Testis (tissue), 2 donors: ENCODE measurements at regions not wholly inside any gene's neighbourhood (a gene's known extent, or its start where the extent isn't known, plus 50 kb on each side); places are given as distances from the start of the nearest gene placed in this dataset.

Experiments used
- DNase-seq: peaks from one replicate; pipeline ENCODE4 v3.0.0-alpha.2; 2019
- H3K27ac ChIP-seq, 2 donors: fragments of 200-600 bp; sonication (generic); one replicate each; pipeline ENCODE4 v1.5.1; 2019
- H3K27me3 ChIP-seq: fragments of 200-600 bp; sonication (generic); one replicate; pipeline ENCODE4 v1.5.1; 2019
- H3K36me3 ChIP-seq: fragments of 200-600 bp; sonication (generic); one replicate; pipeline ENCODE4 v1.5.1; 2017; ENCODE audit warnings: low read depth; ENCODE audit errors: missing control alignments
- H3K4me1 ChIP-seq: fragments of 200-600 bp; sonication (generic); one replicate; pipeline ENCODE4 v1.5.1; 2019
- H3K4me3 ChIP-seq, 2 donors: fragments of 200-600 bp; sonication (generic); one replicate each; pipeline ENCODE4 v1.5.1; 2017 to 2019
- H3K9me3 ChIP-seq: fragments of 200-600 bp; sonication (generic); one replicate; pipeline ENCODE4 v1.5.1; 2017
- CTCF ChIP-seq, 3 experiments: fragments of 450-650 bp in 2 of 3; fragments of 200-600 bp in 1 of 3; sonication (generic) in 1 of 3; IDR thresholded peaks; one replicate each; pipeline ENCODE4 v1.5.1; 2016 to 2019; ENCODE audit warnings: antibody characterized with exemption in 3 of 3, mild to moderate bottlenecking in 2 of 3, moderate library complexity in 1 of 3
- POLR2A ChIP-seq: fragments of 450-650 bp; IDR thresholded peaks from one replicate; pipeline ENCODE4 v1.6.1; 2017; ENCODE audit warnings: antibody characterized with exemption, mild to moderate bottlenecking, moderate library complexity
- WGBS, 2 donors: methylation state at CpG; one replicate each; pipeline ENCODE4 v1.1.5; 2018; 5-methylcytosine and 5-hydroxymethylcytosine counted together
- intact Hi-C: fragments of 100-400 bp; cut with DNase I; formaldehyde crosslinking; loops from one replicate; pipeline ENCODE4 v1.15.1; 2023; ENCODE audit warnings: low total_unique reads

- TF ChIP-seq CTCF (IDR thresholded peaks at IDR 0.05) (no peak), POLR2A (no peak)
- H3K27ac ChIP-seq = peak overlapping the region in 1 of 2 donors; percentile 76
- DNase-seq = no peak
- H3K9me3 ChIP-seq = no peaks in the 10 kb centered on the region
- 75 to 84% methylated on average over 8 of the region's 8 CpGs for whole genome bisulfite sequencing, 2 donors
- no peaks in the 10 kb centered on the region for H3K27me3 ChIP-seq
- peaks cover 4% of the 10 kb centered on the region for H3K4me1 ChIP-seq
- no peak overlapping the region for H3K4me3 ChIP-seq
- H3K36me3 ChIP-seq = no peaks in the 10 kb centered on the region
- intact Hi-C loops = no loop called here
Observed at GRCh38 chr7:81500631-81501030, 269.2 kb downstream of the HGF start.

DNA sequence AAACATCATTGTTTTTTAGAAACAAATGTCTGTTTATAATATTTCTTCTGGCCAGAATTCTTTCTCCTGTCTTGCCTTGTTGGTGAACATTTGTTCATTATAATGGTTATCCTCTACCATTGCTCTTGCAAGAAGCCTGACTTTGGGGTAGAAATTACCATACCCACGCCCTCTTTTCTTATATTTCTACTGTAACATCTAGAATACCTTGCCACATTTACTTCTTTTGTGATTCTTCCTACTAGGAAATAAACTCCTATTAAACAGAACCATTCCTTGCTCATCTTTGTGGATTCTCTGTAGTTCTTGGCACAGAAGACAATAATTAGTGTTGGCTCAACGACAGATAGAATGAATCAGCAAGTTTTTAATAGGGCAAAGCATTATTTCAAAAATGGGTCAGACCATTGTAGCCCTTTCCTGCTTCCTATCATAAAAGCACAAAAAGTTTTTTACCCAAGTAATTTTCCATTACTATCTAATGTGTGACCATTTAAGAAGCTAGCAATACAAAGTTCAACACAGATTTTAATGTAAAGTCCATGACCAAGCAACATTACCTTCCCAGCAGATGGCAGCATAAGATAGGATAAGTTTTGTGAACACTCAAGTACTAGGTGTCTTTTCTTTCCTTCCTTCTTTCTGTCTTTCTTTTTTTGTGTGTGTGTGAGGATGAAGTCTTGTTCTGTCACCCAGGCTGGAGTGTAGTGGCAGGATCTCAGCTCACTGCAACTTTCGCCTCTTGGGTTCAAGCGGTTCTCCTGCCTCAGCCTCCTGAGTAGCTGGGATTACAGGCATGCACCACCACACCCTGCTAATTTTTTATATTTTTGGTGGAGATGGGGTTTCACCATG lies 270.4 kb downstream of the HGF start:
- Histone ChIP-seq H3K4me3 (no peak overlapping the region), H3K27me3 (no peaks in the 10 kb centered on the region), H3K27ac (peak overlapping the region; percentile 60 to 76), H3K4me1 (peaks cover 4% of the 10 kb centered on the region), H3K9me3 (no peaks in the 10 kb centered on the region), H3K36me3 (no peaks in the 10 kb centered on the region)
- DNase-seq = peak; percentile 43
- TF ChIP-seq CTCF (IDR thresholded peaks at IDR 0.05) (peak in 2 of 3 experiments; percentile 42 to 49), POLR2A (no peak)
- WGBS, 2 donors = 48 to 65% methylated on average over 4 of the region's 4 CpGs
- intact Hi-C loops = no loop called here

DNA sequence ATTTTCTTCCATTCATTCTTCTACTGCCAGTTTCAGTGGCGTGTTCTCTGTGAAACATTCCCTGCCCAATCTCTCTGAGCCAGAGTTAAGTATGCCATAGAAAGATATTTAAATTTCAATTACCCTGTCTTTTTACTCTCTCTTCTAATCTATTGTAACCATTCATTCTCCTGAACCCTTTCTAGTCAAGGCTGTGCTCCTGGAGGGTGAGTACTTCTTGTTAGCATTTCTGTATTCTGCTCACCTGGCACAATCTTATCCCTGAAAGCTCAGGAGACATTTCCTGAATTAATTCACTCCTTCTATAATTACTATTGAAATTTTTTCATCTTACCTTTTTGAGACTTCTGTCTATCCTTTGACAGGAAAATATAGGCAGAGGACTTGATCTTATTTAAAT lies 271.7 kb downstream of the HGF start:
- H3K9me3 ChIP-seq = no peaks in the 10 kb centered on the region
- 90 to 98% methylated on average over 1 of the region's 1 CpG for WGBS, 2 donors
- H3K27ac ChIP-seq = no peak overlapping the region
- H3K27me3 ChIP-seq = no peaks in the 10 kb centered on the region
- H3K4me3 ChIP-seq = no peak overlapping the region
- peaks cover 4% of the 10 kb centered on the region for H3K4me1 ChIP-seq
- DNase-seq = no peak
- no peak for TF ChIP-seq CTCF (IDR thresholded peaks at IDR 0.05)
- intact Hi-C loops = no loop called here
- no peaks in the 10 kb centered on the region for H3K36me3 ChIP-seq

- no peak for TF ChIP-seq POLR2A
- TF ChIP-seq CTCF (IDR thresholded peaks at IDR 0.05) = no peak
- 91 to 96% methylated on average over 1 of the region's 1 CpG for WGBS, 2 donors
- Histone ChIP-seq H3K36me3 (no peaks in the 10 kb centered on the region), H3K9me3 (no peaks in the 10 kb centered on the region), H3K4me3 (no peak overlapping the region), H3K4me1 (no peaks in the 10 kb centered on the region), H3K27ac (no peak overlapping the region), H3K27me3 (no peaks in the 10 kb centered on the region)
- no peak for DNase-seq
- intact Hi-C loops = no loop called here
Observed at GRCh38 chr7:81492910-81493309, 276.9 kb downstream of the HGF start.

DNA sequence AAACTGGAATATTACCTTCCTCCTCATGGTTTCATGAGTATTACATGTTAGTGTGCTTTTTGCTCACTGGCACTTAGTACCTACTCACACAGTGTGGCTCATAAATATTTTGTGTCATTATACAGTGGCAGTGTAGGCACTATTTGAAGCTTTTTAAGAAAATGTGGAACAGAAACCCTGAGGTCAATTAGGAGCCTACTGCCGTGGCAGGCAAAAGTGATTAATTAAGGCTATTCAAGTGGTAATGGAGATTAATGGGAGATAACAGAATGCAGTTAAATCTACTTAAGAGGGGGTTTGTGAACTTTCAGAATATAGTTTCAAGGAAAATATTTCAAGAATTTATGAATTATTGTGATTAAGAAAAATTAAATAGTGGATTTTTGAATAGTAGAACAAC lies 277.6 kb downstream of the HGF start:
- TF ChIP-seq POLR2A = no peak
- no peak for TF ChIP-seq CTCF (IDR thresholded peaks at IDR 0.05)
- no peaks in the 10 kb centered on the region for H3K36me3 ChIP-seq
- no peak overlapping the region for H3K4me3 ChIP-seq
- no peaks in the 10 kb centered on the region for H3K4me1 ChIP-seq
- 70 to 80% methylated on average over 1 of the region's 1 CpG for WGBS, 2 donors
- DNase-seq = no peak
- no peaks in the 10 kb centered on the region for H3K9me3 ChIP-seq
- intact Hi-C loops = no loop called here
- H3K27ac ChIP-seq = no peak overlapping the region
- no peaks in the 10 kb centered on the region for H3K27me3 ChIP-seq
